Endothelial cell of umbilical vein (primary cell): ENCODE measurements at regions not wholly inside any gene's neighbourhood (a gene's known extent, or its start where the extent isn't known, plus 50 kb on each side); places are given as distances from the start of the nearest gene placed in this dataset.

Experiments used
- BruUV-seq: library from RNA; stranded (reverse); fragments of 400-500 nt; replicated peaks from 2 replicates; lab custom pipeline; 2021; lab: Mats Ljungman, UMichigan
- CTCF ChIA-PET: fragments of 300-600, 350-600 bp; sonication (Branson Sonifier 250); formaldehyde crosslinking; loops from one replicate; lab custom pipeline; 2021; ENCODE audit warnings: antibody characterized with exemption, inconsistent platforms; lab: Charles Lee
- POLR2A ChIA-PET: fragments of 300-600, 350-600 bp; sonication (Branson Sonifier 250); formaldehyde crosslinking; loops from one replicate; lab custom pipeline; 2021; ENCODE audit warnings: antibody characterized with exemption, inconsistent platforms; lab: Charles Lee
- DNase-seq: peaks from one replicate; pipeline ENCODE4 v3.0.0-alpha.2; 2011; ENCODE audit warnings: low read depth, low spot score
- FAIRE-seq: peaks from 2 replicates; lab custom pipeline; 2011; peaks lifted over from hg19 to GRCh38; lab: Jason Lieb, UNC
- H2AFZ ChIP-seq: 2 replicates; pipeline ENCODE4 v1.6.0; 2012; ENCODE audit warnings: low read depth, low read length, control low read depth, inconsistent platforms
- H3K27ac ChIP-seq: 2 replicates; pipeline ENCODE4 v1.5.1; 2011; ENCODE audit warnings: low read depth, mild to moderate bottlenecking, control low read depth, low read length, moderate library complexity; ENCODE audit not compliant: insufficient read depth
- H3K27me3 ChIP-seq, 2 experiments: 2 replicates each; pipeline versions ENCODE4 v1.6.0 to v1.6.1; 2011; ENCODE audit warnings: low read length in 2 of 2, mixed read lengths in 1 of 2; ENCODE audit not compliant: control insufficient read depth in 2 of 2, insufficient read depth in 2 of 2
- H3K36me3 ChIP-seq, 2 experiments: 2 replicates in 1 of 2; 3 replicates in 1 of 2; pipeline ENCODE4 v1.5.1; 2011; ENCODE audit warnings: low read length in 2 of 2, mild to moderate bottlenecking in 1 of 2, moderate library complexity in 1 of 2; ENCODE audit not compliant: control insufficient read depth in 2 of 2, insufficient read depth in 2 of 2; ENCODE audit errors: extremely low read depth in 1 of 2
- H3K4me1 ChIP-seq: 3 replicates; pipeline ENCODE4 v1.5.1; 2011; ENCODE audit warnings: mild to moderate bottlenecking, low read length; ENCODE audit not compliant: control insufficient read depth, insufficient read depth; ENCODE audit errors: extremely low read depth
- H3K4me2 ChIP-seq: 2 replicates; pipeline ENCODE4 v1.6.1; 2011; ENCODE audit warnings: low read length, control low read depth, mixed read lengths; ENCODE audit not compliant: insufficient read depth
- H3K4me3 ChIP-seq, 3 experiments: fragments of 200-600 bp in 1 of 3; sonication (generic), shearing (Covaris generic) in 1 of 3; replicated peaks in 1 of 3; 2 replicates each; pipeline ENCODE4 v1.5.1; 2011 to 2016; ENCODE audit warnings: control low read depth in 3 of 3, low read length in 3 of 3, mild to moderate bottlenecking in 2 of 3, inconsistent platforms in 1 of 3, low read depth in 1 of 3, moderate library complexity in 1 of 3; ENCODE audit not compliant: insufficient read depth in 1 of 3
- H3K79me2 ChIP-seq: 2 replicates; pipeline ENCODE4 v1.6.0; 2012; ENCODE audit warnings: low read length, inconsistent platforms; ENCODE audit not compliant: control insufficient read depth, insufficient read depth
- H3K9ac ChIP-seq: replicated peaks from 2 replicates; pipeline ENCODE3; 2011; ENCODE audit warnings: low read length, control low read depth; ENCODE audit not compliant: insufficient read depth; ENCODE audit errors: extremely low read depth
- H3K9me1 ChIP-seq: replicated peaks from 3 replicates; pipeline ENCODE4 v1.6.0; 2011; ENCODE audit warnings: mild to moderate bottlenecking, low read length; ENCODE audit not compliant: control insufficient read depth, insufficient read depth; ENCODE audit errors: extremely low read depth
- H3K9me3 ChIP-seq: replicated peaks from 2 replicates; pipeline ENCODE4 v1.5.1; 2012; ENCODE audit warnings: low read length, inconsistent platforms; ENCODE audit not compliant: control insufficient read depth, insufficient read depth
- H4K20me1 ChIP-seq: replicated peaks from 2 replicates; pipeline ENCODE3; 2011; ENCODE audit warnings: mild to moderate bottlenecking, low read length; ENCODE audit not compliant: control insufficient read depth, insufficient read depth; ENCODE audit errors: extremely low read depth
- FOS ChIP-seq: IDR thresholded peaks from 2 replicates; pipeline ENCODE4 v1.6.1; 2011; ENCODE audit warnings: mild to moderate bottlenecking, low read length, moderate library complexity, borderline replicate concordance; ENCODE audit not compliant: insufficient read depth
- GATA2 ChIP-seq: IDR thresholded peaks from 2 replicates; pipeline ENCODE4 v1.7.0; 2011; ENCODE audit warnings: low read depth, mild to moderate bottlenecking, moderate library complexity, mixed read lengths, low read length; ENCODE audit not compliant: insufficient read length, insufficient read depth
- JUN ChIP-seq: IDR thresholded peaks from 2 replicates; pipeline ENCODE4 v1.6.1; 2011; ENCODE audit warnings: borderline replicate concordance, low read depth; ENCODE audit not compliant: insufficient read length, insufficient read depth
- MYC ChIP-seq: IDR thresholded peaks from one replicate; pipeline ENCODE4 v1.6.1; 2011; ENCODE audit warnings: mild to moderate bottlenecking, low read depth, low read length
- POLR2A ChIP-seq: IDR thresholded peaks from 2 replicates; pipeline ENCODE4 v1.6.1; 2012; ENCODE audit warnings: low read depth, mild to moderate bottlenecking, control low read depth, low read length
- POLR2AphosphoS5 ChIP-seq: IDR thresholded peaks from 2 replicates; pipeline ENCODE4 v1.6.1; 2012; ENCODE audit warnings: low read depth, mild to moderate bottlenecking, control low read depth, low read length, moderate library complexity; ENCODE audit not compliant: insufficient read depth
- dilution Hi-C: fragments of 300-500 bp; cut with MboI; formaldehyde crosslinking; loops from one replicate; pipeline ENCODE4 v1.15.0; 2019; ENCODE audit warnings: low sequenced_read_pairs; ENCODE audit not compliant: extremely low pct_ligation_motif_present
- intact Hi-C: fragments of 100-400 bp; cut with micrococcal nuclease; formaldehyde crosslinking; loops from one replicate; pipeline ENCODE4 v1.10.0; 2022
- TF ChIP-seq, protein P1 (sequence below), 2 donors: IDR thresholded peaks; 1 replicate in 1 of 2; 2 replicates in 1 of 2; pipeline ENCODE4 v1.5.1; 2011; ENCODE audit warnings: low read length in 2 of 2, mild to moderate bottlenecking in 2 of 2, moderate library complexity in 2 of 2, control low read depth in 1 of 2, inconsistent platforms in 1 of 2, low read depth in 1 of 2; ENCODE audit not compliant: insufficient read depth in 1 of 2; ENCODE audit errors: extremely low read depth in 1 of 2
- TF ChIP-seq, protein P2 (sequence below): IDR thresholded peaks from 2 replicates; pipeline ENCODE4 v1.6.1; 2011; ENCODE audit not compliant: insufficient read depth, insufficient read length

GRCh38 chr2:2809771-2810170 is 478.7 kb upstream of the MYT1L start:
- Histone ChIP-seq H3K79me2 (no peaks in the 10 kb centered on the region), H4K20me1 (no peaks in the 10 kb centered on the region), H2AFZ (no peak overlapping the region), H3K9me3 (peaks cover 3% of the 10 kb centered on the region), H3K4me3 (no peak overlapping the region), H3K4me1 (no peaks in the 10 kb centered on the region), H3K36me3 (no peaks in the 10 kb centered on the region), H3K9me1 (no peaks in the 10 kb centered on the region), H3K27me3 (no peaks in the 10 kb centered on the region), H3K27ac (no peak overlapping the region), H3K9ac (no peak overlapping the region), H3K4me2 (no peak overlapping the region)
- TF ChIP-seq POLR2A (no peak), GATA2 (no peak), FOS (no peak), JUN (no peak), POLR2AphosphoS5 (no peak), MYC (no peak)
- TF ChIP-seq, protein P1, sequence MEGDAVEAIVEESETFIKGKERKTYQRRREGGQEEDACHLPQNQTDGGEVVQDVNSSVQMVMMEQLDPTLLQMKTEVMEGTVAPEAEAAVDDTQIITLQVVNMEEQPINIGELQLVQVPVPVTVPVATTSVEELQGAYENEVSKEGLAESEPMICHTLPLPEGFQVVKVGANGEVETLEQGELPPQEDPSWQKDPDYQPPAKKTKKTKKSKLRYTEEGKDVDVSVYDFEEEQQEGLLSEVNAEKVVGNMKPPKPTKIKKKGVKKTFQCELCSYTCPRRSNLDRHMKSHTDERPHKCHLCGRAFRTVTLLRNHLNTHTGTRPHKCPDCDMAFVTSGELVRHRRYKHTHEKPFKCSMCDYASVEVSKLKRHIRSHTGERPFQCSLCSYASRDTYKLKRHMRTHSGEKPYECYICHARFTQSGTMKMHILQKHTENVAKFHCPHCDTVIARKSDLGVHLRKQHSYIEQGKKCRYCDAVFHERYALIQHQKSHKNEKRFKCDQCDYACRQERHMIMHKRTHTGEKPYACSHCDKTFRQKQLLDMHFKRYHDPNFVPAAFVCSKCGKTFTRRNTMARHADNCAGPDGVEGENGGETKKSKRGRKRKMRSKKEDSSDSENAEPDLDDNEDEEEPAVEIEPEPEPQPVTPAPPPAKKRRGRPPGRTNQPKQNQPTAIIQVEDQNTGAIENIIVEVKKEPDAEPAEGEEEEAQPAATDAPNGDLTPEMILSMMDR (IDR thresholded peaks at IDR 0.05; ENCODE audit: extremely low read depth in 1 of 2, insufficient read depth in 1 of 2, low read depth in 1 of 2, low read length in 2 of 2): no peak
- TF ChIP-seq, protein P2, sequence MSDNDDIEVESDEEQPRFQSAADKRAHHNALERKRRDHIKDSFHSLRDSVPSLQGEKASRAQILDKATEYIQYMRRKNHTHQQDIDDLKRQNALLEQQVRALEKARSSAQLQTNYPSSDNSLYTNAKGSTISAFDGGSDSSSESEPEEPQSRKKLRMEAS: no peak
- dilution Hi-C loops (no loop called here), intact Hi-C loops (no loop called here)
- DNase-seq (no peak), FAIRE-seq (no peak)
- BruUV-seq: no TSS peak
- ChIA-PET CTCF (no interaction called here), POLR2A (no interaction called here)
